Hematopoietic multipotent progenitor cell treated with erythropoietin and hydrocortisone succinate and interleukin-3 and kit ligand, for 17 days (in vitro differentiated cells): ENCODE measurements at regions not wholly inside any gene's neighbourhood (a gene's known extent, or its start where the extent isn't known, plus 50 kb on each side); places are given as distances from the start of the nearest gene placed in this dataset.
A peak's percentile ranks its signal among the peaks of the same experiment; 100 is the strongest.

Source experiments
- DNase-seq: peaks from one replicate; pipeline ENCODE4 v3.0.0-alpha.2; 2015; ENCODE audit warnings: low spot score

DNA sequence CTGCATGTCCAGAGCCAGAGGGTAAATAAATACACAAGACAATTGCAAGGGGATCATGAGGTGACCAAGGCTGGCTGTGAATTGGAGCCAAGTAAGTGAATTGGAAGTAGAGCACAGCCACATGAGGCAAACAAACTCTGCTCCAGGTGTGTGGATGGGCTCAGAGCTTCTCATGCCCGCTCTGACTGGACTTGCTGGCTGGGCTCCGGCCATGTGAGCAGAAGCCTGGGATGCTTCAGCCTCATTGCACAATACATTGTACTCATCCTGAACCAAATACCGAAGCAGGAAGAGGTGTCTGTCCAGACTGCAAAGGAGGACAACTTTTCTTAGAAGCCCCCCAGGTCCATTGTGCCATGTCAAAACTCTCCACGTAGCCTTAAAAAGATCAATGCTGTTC lies 193.0 kb downstream of the TTC8 start:
- DNase-seq = no peak

DNA sequence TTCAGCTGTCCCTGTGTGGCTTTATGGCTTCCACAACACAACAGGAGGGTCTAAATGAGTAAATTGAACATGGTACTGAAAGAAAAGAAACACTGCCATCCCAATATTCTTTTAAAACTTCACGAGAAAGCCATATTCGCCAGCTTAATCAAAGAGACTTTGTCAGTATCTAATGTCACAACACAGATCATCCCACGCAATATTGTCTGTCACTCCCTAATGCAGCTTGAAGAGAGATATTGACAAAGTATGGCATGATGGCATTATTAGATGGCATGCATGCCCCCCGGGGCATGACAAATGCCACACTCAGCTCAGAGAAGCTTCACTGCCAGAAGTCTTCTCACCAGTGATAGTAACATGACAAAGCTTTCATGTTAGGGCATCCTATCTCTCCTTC lies 197.8 kb downstream of the TTC8 start:
- no peak for DNase-seq

DNA sequence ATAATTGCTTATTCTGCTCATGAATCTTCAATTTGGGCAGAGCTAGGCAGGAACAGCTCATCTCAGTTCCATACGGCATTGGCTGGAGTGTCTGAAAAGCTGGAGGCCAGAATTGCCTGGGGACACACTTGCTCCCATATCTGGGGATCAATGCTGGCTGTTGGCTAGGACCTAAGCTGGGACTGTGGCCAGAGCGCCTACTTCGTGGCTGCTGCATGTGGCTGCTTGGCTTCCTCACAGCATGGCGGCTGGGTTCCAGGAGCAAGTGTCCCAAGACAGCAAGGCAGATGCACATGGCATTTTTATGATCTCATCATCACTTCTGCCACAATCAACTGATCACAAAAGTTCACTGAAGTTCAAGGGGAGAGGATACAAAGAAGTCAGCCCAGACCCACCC lies 200.2 kb downstream of the TTC8 start:
- DNase-seq = no peak

DNA sequence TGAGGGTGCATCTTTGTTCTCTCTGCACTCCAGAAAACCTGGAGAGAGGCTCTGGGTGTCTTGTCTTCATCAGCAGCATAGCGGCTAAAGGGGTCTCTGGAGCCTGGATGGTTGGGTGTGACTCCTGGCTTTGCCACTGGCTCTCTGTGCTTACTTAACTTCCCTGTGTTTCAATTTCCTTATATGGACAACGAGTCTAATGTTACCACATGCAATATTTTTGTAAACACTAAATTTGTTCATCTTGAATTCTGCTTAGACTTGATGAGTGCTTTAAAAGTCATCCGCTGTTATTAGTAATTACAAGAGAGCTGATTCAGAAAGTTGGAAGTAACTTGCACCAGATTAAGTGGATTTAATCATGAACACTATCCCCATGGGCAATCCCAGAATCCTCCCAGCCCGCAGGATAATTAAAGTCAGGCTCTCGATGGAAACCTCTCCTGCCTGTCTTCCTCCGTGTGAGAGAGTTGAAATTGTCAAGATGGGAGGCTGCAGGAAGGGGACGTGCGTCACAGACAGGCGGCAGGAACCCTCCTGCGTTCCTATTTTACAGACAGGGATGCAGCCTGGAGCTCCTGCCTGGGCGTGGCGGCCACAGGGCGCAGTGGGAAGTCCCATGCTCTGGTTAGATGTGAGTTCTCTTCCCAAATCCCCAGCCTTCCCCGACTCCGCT lies 201.2 kb downstream of the TTC8 start:
- no peak for DNase-seq

DNA sequence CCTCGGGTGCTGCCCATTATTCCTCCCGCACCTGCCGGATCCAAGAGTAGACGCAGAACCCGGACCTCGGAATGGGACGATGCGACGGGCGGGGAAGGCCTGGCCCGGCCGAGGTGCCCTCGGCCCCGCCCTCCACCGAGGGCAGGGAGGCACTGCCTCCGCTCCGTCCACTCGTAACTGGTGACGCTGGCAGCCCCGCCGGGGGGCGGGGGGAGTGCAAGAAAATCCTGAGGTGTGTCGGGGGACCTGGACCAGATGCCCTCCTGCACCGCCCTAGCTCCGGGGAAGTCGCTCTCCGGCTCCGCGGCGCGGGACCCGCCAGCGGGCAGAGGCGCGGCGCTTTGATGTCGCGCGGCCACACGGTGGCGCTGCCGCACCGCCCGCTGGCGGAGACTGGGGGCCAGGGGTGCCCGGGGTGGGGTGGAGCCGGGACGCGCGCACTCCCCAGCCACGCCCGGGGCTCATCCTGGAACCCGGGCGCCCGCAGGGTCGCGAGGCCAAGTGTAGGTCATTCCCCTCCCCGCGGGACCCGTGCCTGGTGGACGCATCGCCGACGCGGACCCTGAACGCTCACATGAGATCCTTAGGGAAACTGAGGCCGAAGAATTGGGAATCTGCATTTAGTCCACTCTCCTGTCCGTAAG lies 202.8 kb downstream of the TTC8 start:
- peak; percentile 42 for DNase-seq

DNA sequence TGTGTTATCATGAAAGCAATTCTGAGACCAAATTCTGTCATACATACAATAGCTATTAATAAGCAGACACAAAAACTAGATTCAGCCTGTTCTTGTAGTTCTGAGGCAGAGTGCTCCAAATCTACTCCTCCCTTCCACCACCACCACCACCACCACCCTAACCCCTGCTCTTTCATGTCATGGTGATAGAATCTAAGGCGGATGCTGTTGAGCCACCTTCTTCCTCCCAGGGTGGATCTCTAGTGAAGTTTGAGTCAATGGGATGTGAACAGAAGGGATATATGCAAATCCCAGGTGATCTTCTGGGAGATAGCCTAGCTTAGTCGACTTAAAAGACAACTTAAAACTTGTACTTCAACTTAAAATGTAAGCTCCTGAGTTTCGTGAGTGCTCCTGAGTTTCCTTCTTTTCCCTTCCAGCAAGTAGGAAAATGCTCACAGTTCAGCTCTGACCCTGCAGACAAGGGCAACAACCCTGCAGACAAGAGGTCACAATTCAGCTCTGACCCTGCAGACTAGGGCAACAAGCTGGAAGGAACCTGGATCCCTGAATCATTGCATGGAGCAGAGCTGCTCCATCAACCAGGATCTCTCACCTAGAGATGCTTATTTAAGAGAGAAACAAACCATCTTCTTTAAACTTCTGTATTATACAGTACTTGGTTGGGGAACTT lies 204.1 kb downstream of the TTC8 start:
- no peak for DNase-seq

DNA sequence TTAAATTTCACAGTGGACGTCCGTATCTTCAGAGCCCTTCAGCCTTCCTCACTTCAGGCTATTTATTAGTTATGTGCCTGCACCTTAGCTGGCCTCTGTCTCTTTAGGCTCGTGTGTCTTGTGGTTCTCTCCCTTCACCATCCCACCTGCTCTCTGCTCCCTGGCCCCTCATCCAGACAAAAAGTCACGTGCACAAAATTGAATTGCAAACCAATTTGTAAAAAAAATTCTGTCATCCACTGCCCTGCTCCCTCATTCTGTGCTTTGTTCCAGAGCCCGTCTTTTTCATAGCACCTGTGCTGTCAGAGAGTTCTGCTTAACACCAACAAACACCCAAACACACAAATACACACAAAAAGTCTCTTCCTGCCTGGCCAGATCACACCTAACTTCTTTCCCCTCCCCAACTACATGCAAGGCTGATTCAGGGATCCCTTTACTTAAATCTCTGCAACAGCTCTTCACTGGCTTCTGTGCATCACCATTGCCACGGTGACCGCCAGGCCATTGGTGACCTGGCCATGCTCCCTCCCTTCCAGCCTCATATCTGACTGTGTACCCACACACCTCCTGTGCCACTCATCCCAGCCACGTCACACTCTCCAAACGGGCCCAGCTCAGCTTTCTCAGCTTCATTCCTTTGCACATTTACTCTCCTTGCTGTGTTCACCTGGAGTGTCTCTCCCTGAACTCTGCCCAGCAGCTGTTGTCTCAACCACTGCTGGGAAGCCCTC lies 205.7 kb downstream of the TTC8 start:
- no peak for DNase-seq

DNA sequence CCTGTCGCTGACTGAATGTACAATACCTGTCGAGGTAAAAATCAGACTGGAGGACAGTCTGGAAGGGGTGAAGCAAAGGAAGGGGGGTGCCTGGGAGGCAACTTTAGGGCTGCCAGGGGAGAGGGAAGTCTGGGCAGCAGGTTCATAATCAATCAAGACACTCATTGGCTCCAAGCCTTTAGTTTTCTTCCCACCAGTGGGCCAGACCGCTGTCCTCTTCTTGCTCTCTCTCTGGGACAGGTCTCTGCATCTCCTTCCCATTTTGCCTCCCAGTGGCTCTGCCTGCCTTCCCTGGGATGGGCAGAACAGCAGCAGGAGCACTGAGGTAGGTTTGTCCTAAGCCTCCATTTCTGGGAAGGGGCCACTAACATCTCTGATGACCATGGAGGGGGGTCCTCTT lies 206.5 kb downstream of the TTC8 start:
- no peak for DNase-seq

DNA sequence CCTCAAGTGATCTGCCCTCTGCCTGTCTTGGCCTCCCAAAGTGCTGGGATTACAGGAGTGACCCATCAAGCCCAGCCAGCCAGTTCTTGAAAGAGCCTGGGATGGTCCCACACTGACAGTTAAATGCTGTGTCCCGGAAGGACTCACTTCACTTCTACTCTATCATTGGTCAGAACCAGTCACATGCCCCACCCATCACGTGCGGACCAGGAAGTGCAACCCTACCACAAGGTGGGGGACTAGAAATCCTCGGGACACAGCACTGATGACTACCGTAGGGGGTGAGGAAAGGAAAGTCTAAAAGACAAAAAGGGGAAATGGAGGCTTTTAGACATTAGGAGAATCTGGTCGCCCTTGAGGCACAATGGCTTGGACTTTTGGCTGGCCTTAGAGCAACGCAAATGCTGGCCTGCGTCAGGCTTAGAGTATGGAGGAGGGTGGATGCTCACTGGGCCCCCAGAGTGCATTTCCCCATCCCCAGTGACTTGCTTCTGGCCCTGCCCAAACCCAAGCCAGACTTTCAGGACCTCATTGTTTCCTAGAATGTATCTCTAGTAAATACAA lies 207.7 kb downstream of the TTC8 start:
- no peak for DNase-seq

DNA sequence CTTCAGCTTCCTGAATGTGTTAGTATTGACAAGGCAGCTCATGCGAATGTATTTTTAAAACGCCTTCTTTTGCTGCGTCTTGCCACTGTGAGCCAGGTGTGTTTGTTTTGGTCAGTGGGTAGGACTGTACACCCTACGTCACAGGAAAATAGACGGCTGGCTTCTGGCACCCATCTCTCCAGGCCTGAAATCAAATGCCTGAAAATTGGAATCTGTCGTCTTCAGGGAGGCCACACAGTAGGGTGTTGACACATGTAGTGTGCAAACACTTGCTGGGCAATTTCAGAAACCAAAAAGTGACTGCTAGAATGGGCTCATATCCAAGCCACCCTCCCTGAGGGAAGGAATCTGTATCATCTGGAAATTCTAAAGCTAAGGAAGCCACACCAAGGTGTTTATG lies 209.3 kb downstream of the TTC8 start:
- DNase-seq = no peak

DNA sequence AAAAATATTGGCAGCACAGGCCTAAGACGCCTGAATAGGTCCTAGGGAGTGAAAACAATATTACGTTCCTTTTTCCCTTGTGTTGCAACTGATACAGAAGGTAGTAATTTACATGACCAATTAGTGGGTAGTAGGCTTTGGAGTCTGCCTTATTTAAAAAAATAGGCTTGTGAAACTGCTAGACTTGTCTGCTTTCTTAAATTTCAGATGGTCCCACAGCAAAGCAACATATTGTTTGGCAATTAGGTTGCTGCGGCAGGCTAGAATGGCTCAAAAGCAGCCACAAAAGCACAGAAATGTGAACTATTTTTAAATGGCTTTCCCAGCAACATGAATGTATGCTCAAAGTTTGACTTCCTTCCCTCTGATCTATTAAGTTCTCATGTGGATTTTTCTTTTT lies 211.9 kb downstream of the TTC8 start:
- no peak for DNase-seq

DNA sequence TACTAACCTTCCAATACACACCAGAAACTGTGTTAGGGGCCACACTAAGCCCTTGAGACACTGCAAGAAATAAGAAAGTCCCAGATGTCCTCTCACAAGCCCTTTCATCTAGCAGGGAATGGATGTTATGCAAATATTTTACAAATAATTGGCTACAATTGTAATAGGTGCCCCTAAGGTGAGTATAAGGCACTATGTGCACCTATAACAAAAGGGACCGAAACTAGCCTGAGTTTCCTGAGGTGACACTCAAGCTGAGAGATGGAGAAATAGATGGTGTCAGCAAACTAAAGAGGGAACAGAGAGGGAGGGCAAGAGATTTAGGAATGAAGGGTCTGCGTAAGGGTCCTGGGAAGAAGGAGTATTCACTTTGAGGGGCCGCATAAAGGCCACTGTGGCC lies 212.6 kb downstream of the TTC8 start:
- no peak for DNase-seq

DNA sequence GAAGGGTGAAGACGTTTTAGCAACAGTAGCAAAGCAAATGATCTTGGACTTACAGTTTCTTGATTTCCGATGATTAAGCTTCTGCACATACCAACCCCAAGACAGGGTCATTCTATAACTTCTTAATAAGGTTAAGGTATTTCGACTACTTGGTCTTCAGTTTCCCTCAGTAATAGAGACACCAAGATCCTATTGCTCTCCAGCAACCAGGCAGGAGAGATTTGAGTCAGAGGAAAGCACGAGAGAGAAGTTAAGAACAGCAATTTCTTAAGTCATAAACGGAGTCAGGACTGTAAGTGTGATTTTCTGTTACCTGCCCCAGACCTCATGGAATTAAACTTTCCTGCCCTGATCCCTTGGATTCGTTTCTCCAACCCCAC lies 215.6 kb downstream of the TTC8 start:
- DNase-seq = no peak

DNA sequence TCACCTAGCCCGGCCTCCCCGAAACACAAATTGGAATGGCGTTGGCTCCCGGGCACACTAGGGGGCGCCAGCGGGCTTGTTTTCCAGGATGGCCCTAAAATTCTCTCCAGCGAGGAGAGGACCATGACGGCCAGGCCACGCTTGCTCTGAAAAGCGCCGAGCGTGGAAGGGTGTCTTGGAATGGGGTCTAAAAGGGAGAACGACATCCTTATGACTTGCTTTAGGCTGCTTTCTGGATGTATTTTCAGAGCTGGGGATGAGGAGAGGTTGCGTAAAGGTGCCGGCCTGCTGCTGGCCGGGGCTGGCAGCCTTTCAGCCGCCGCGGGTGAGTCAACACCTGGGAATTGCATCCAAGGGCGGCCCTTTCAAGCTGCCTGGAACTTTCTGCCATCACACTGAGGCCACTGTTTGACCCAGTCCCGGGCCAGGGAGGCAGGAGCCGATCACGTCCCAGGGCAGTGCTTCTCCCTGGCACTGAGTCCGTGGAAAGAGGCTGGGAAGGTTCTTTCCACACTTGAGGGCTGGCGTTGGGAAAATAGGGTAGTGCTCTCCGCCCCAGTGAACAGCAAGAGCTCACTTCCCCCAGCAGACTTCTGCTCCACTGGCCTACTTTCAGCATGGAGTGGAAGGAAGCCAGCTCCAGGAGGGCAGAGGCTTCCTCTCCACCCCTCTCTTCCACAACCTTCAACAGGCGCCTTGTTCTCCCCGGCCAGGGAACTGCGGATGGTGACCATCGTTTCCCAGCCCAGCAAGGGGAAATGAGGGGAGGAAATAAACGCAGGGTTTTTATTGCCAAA lies 216.2 kb downstream of the TTC8 start:
- DNase-seq = peak; percentile 76

DNA sequence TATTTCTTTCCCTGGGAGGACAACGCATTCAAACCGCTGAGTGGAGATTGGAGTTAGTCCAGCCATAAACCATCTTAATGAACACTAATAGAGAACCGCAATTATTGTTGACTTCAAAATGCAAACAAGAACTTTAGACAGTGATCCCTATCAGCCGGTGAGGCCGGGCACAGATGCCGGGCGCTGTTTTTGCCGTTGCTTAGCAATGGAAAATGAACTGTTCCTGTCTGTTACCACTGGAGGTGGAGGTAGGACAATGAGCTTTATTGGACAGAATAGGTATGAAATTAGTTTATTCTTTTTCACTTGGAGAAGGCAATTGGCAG lies 216.8 kb downstream of the TTC8 start:
- no peak for DNase-seq

DNA sequence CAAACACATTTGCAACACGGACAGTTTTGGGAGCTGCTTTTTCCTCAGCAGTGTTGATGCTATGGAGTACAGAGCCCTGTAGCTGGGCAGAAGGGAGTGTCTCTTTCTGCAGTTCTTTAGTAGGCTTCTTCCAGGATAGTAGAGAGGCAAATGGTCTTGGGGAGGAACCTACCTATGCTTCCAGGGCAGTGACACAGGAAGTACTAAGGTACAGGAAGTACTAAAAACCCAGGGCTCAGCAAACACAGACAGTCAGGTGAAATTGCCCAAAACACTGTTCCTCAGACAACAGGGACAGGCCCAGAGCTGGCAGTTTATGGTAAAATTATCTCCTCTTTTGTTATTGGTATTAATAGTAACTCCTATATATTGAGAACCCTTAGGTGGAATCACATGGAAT lies 217.6 kb downstream of the TTC8 start:
- no peak for DNase-seq

DNA sequence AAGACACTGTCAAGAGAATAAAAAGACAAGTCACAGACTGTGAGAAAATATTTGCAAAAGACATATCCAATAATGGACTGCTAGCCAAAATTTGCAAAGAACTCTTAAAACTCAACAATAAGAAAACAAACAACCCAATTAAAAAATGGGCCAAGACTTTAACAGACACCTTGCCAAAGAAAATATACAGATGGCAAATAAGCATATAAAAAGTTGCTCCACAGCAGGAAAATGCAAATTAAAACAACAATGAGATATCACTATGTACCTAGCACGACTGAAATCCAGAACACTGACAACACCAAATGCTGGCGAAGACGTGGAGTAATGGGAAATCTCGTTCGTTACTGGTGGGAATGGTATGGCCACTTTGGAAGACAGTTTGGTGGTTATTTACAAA lies 228.9 kb downstream of the TTC8 start:
- DNase-seq = no peak

DNA sequence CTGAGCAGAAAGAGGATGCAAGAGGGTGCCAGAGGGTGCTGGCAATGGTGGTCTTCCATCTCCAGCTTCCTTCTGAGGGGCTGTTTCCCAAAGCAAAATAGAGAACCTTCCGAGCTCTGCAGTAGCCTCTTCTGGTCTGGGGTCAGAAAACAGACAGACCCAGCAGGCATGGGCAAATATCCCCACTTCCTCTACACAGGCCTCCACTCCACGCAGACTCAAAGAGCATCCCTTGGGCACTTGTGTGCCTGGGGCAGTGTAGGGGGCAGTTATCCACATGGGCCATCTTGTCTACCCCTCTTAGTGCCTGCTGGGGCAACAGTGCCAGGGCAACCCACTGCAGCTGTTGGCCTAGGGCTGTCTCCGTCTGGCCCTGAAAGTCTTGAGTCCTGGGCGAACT lies 231.9 kb downstream of the TTC8 start:
- DNase-seq = no peak

DNA sequence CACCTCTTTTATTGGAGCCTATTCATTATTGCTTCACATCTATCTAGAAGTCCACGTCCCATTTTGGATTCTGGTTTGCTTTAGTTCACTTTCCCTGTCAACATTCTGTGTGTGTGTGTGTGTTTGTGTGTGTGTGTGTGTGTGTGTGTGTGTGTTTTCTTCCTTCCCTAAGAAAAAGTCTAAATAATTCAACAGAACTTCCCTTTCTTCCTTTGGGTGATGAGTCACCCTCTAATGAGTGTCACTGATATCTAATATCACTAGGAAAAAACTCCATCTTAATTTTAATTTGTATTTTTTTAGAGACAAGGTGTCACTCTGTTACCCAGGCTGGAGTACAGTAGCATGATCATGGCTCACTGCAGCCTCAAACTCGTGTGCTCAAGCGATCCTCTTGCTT lies 234.2 kb downstream of the TTC8 start:
- no peak for DNase-seq

DNA sequence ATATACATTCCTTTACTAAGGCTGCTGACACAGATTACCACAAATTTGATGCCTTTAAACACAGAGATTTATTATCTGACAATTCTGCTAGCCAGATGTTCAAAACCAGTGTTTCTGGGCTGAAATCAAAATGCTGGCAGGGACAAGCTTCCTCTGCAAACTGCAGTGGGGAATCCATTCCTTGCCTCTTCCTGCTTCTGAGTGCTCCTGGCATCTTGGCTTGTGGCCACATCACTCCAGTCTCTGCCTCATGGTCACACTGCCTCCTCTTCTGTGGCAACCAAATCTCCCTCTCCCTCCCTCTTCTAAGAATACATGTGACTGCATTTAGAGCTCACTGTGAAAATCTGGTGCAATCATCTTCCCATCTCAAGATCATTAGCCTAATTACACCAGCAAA lies 235.7 kb downstream of the TTC8 start:
- no peak for DNase-seq

DNA sequence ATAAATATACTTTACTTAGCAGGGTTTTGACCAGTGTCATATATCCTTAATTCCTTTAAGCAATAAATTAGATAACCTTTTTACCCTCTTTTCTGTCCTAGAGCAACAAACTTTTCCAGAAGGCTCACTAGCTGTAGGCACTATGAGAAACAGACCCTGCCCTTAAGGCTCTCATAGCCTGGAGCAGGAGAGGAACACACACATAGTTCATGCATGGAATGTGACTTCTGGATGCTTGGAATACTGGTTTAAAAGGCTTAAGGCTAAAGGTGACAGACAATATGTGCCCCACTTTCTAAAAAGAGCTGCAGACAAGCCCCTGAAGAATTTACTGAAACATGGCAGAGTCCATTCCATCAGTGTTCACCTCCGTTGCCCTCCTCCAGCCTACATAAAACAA lies 237.2 kb downstream of the TTC8 start:
- DNase-seq = no peak

DNA sequence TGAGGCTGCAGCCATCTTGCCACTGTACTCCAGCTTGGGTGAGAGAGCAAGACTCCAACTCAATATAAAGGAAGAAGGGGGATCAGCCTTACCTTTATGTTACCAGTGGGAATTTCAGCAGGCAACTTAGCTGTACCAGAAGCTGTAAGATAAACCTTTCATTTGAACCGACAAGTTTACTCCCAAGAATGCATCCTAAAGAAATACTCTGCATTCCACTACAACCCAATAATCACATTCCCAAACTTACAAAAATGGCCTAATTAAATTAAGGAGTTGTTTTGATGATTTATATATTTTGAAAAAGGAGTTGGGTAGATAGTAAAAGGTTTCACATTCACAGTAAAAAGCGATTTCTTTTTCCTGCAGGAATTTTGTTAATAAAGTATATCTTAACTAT lies 241.4 kb downstream of the TTC8 start:
- DNase-seq = no peak
